Stimulated activated CD8-positive, alpha-beta memory T cell treated with anti-CD3 and anti-CD28 coated beads, Interleukin-15, amount 100 ng/mL, for 4 hours (primary cell): ENCODE measurements at regions not wholly inside any gene's neighbourhood (a gene's known extent, or its start where the extent isn't known, plus 50 kb on each side); places are given as distances from the start of the nearest gene placed in this dataset.
"Not testable (repeated sequence)": the region's sequence is repeated elsewhere in the genome, so short reads cannot be mapped to it uniquely, and the experiment has no call there.

Experiments used
- DNase-seq, 2 donors: peaks; one replicate each; pipeline ENCODE4 v3.0.0-alpha.2; 2020; ENCODE audit warnings: low read depth in 2 of 2

DNA sequence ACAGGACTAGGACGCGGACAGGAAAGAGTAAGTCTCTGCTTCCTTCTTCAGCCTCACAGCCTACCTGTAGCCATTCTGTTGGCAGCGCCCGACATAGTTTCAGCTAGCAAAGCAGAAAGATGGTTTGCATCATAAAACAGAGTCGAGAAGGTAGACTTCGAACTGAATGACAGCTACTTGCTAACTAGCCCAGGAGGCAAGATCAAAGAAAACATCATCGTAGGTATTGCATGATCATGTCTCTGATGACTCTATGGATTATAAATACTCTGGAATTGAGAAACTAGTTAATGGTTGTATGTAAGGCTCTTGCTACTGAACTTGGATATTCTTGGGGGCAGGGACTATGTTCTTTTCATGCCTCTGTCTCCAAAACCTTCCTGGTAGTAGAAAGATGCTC lies 333.1 kb upstream of the KLF3 start:
- no peak for DNase-seq

DNA sequence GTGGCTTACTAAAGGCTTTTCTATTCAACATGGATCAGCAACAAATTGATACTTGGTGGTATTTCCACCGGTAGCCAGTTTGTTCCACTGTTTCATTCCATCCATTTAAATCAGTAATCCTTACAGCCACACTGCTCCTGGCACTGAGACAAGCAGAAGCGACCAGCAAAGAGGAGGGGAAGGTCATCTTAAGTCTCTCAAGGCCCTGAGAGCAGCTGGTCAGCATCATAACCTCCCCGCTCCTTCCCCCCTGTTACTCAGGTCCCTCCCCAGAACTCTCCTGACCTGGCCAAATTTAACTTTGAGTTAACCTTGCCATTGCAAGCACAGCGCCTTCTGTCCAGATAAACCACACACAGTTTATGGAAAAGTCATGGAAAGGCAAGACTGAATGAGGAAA lies 331.3 kb upstream of the KLF3 start:
- no peak for DNase-seq

DNA sequence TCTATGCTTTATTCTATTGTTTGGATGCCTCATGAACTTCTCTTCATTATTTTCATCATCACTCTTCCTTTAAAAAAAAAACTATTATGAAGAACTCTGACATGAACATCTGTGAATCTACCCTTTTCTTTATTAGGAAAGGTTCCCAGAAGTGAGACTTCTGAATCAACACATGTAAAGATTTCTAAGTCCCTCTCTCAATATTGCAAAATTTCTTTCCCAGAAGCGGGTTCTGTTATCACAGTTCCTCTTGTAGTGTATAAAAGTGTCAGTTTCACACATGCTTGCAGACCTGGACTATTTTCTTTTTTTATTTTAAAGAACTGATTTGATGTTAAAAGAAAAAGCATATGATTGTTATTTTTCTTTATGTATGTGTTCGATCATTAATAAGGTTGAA lies 330.8 kb upstream of the KLF3 start:
- DNase-seq = no peak

- DNase-seq = no peak
Measured at GRCh38 chr4:38334791-38335190, 329.2 kb upstream of the KLF3 start.

DNA sequence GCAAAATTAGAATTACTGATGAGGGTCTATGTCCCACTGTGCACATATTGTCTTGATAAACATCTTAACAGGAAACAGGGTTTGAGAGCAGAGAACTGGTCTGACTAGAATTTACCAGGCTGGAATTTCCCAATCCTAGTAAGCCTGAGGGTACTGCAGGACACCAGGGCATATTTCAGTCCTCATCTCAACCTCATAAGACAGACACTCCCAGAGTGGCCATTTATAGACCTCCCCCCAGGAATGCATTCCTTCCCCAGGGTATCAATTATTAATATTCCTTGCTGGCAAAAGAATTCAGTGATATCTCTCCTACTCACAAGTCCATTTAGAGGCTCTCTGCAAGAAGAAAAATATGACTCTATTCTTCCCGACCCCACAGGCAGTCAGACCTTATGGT lies 325.1 kb upstream of the KLF3 start:
- not testable (repeated sequence) for DNase-seq

DNA sequence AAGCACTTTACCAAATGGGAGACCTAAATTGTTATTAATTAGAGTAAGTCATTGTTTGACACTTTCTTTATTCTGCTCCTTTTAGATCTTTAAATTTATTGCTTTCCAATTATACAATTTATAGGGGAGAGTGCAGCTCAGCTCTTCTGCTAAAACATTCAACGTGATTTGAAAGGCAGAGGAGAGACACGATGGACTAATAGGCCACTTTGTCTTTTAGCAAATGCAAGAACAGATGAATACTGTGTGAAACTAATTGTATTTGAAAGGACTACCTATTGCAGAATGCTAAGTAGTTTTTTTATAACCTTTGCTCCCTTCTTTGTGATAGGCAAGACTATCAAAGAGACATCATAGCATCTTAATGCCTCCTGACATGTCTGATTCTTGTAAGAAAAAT lies 320.4 kb upstream of the KLF3 start:
- no peak for DNase-seq

DNA sequence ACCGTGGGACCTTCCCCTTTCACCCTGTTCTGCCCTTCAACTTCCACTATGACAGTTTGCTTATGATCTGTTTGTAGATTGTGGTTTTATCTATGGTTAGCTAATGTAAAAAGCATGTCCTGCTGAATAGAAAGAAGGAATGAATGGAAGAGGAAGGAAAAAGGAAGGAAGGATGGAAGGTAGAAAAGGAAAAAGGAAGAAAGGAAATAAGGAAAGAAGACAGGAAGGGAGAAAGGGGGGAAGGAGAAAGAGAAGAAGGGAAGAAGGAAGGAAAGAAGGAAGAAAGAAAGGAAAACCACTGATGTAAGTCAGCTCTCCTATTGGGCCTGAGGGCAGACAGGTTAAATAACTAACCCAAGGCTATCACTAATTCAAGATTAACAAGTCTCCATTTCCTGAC lies 319.1 kb upstream of the KLF3 start:
- DNase-seq = no peak

DNA sequence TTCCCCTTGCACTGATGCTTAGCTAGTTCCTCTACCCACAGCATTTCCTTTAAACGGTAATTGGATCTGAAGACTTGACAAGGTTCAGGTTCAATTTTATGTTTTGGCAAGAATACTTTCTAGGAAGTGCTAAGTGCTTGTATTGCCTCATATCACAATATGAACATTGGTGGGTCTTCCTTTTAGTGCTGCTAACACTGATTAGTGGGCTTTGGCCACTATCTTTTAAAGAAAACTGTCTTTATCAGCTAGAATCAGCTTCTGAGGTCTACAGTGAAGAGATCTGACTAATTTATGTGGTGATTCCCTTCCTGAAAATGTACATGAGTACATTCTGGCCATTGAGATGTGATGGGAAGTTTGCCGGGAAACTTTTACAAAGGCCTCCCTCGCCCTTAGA lies 316.7 kb upstream of the KLF3 start:
- no peak for DNase-seq

DNA sequence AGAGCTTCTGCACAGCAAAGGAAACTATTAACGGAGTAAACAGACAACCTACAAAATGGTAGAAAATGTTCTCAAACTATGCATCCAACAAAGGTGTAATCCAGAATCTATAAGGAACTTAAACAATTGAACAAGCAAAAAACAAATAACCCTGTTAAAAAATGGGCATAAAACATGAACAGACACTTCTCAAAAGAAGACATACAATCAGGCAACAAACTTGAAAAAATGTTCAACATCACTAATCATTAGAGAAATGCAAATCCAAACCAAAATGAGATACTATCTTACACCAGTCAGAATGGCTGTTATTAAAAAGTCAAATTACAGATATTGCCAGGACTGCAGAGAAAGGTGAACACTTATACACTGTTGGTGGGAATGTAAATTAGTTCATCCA lies 309.6 kb upstream of the KLF3 start:
- DNase-seq = no peak

DNA sequence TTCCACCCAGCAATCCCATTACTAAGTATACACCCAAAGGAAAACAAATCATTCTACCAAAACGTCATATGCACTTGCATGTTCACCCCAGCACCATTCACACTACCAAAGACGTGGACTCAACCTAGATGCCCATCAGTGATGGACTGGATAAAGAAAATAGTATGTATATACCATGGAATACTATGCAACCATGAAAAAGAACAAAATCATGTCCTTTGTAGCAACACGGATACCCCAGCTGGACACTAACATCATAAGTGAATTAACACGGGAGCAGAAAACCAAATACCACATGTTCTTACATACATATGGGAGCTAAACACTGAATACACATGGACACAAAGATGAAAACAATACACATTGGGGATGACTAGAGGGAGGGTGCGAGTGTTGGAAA lies 309.1 kb upstream of the KLF3 start:
- no peak for DNase-seq

DNA sequence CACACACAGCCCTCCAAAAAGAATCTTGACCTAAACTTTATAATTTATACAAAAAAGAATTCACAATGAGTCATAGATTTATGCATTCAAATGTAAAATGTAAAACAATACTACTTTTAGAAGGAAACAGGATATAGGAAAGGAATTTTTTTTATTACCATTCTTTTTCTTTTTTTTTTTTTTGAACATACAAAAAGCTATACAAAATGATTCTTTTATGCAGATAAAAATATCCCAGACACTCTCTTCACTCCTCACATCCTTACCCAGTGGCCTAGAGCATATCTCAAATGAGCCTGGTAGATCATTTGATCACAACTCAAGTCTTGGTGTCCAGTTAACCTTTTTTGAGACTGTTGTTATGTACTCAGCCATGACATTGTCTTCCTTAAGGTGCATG lies 307.3 kb upstream of the KLF3 start:
- DNase-seq = no peak

DNA sequence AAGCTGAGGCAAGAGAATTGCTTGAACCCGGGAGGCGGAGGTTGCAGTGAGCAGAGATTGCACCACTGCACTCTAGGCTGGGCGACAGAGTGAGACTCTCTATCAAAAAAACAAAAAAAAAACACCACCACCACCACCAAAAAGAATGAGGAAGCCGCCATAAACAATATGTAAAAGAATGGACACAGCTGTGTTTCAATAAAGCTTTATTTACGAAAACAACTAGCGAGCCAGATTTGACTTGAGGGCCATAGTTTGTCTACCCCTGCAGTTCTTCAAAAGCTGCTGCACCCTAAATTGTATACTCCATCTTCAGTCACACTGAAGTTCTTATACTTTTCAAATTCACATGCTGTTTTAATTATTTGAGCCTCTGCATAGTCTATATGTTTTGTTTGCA lies 306.5 kb upstream of the KLF3 start:
- DNase-seq = no peak

DNA sequence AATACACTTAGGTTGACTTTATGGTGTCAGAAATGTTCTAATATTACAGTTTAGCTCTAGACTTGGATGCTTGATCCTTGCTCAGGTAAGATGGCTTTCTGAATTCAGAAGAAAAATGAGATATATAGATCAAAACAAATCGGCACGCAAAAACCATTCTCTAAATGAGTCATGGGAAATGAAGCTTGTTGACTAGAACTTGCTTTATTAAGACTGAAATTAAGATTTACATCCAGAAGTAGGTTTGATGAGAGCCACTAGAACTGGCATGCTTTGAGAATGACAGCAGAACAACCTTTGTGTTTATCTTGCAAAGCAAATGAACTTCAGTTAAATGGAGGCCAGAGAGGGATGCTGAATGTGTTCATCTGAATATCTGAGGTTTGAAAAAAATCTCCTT lies 304.9 kb upstream of the KLF3 start:
- DNase-seq = no peak

DNA sequence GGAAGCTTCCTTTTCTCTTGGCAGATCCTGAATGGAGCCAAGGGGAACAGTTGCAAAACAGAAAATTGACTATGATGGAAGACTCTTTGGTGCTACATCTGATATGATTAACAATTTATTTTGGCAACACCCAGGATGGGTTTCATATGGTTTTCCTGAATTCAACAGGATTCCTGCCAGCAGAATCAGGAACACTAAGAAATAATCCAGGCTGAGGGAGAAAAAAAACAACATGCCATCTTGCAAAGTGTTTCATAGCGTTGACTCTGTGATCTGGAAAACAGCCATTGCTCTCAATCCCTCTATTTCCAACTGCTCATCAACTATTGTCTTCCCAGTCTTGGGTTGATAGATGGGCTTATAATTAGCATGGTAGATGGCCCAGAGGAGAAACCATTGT lies 303.8 kb upstream of the KLF3 start:
- DNase-seq = no peak

DNA sequence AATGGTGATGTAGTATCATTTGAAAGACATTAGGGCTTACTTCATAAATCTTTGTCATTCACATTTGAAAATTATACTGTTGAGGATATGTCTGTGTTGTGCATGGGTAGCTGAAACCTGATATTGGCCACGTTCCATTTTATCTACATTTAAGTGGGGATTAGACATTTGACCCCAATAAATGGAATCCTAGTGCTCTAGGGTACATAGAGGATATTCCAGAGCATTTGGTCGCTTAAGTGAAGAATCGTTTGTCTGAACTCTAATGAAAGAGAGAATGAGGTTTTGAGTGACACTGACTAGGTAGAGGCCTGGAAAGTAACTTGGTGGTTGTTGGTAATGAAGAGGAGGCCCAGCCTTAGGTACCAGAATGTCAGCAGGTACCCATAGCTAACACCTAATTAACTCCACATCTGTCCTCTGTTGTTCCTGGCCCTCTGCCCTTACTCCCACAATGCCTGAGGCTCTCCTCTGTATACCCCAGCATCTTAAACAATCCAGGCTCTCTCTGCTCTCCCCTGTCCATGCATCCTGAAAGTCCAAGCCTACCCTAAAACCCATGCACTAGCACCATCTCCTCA lies 299.5 kb upstream of the KLF3 start:
- no peak for DNase-seq

DNA sequence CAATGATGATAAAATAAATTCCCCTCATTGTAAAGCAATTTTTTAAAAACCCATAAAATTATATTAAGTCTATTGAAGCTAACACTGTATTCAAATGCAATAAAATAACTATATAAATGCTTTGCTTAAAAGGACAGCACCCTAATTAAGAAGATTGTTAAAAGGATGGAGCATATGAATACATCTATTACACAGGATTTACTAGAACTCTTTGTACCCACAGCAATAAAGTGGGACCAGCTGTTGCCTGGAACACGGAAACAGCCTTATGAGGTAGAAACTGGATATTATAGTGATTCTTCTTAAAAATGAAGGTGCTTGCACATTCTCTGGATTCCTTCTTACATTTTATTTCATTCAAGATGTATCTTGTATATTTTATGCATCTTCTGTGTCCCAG lies 298.7 kb upstream of the KLF3 start:
- no peak for DNase-seq

- no peak for DNase-seq
Measured at GRCh38 chr4:38365748-38366310, 298.2 kb upstream of the KLF3 start.

GRCh38 chr4:38366456-38366855 lies 297.5 kb upstream of the KLF3 start:
- no peak for DNase-seq

DNA sequence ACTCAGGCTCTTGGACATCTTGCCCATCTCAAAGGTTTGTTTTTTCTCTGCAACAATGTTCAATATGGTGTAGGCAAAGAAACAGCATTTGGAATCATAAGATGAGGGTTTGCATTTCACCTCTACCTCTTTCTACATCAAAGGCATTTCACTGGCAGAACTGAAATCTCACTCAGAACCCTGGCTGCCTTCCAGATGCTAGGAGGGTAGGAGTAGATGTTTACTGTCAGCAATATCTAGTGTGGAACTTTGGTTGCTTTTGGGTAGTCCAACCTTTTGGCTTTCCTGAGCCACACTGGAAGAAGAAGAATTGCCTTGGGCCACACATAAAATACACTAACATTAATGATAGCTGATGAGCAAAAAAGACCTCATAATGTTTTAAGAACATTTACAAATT lies 297.0 kb upstream of the KLF3 start:
- no peak for DNase-seq

DNA sequence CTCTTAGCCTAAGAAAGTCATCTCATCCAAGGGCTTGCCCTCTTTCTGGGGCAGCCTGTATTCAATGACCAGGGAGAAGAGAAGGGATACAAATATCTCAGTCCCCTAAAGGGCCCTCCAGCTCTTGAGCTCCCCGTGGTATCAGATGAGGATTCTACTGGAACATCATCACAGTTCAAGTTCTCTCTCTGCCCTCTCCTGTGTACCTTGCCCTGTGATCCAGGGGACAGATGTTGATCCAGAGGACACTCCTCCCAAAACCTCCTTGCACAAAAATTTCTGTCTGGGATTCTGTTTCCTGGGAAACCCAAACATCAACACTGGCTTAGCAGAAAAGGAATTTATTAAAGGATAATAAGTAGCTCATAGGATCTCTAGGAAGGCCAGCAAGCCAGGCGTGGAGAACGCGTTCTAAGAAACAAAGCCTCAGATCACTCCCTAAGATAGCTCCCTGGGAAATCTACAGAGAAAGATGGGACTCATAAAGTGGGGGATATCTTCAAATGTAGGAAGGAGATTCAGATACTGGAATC lies 296.3 kb upstream of the KLF3 start:
- no peak for DNase-seq

DNA sequence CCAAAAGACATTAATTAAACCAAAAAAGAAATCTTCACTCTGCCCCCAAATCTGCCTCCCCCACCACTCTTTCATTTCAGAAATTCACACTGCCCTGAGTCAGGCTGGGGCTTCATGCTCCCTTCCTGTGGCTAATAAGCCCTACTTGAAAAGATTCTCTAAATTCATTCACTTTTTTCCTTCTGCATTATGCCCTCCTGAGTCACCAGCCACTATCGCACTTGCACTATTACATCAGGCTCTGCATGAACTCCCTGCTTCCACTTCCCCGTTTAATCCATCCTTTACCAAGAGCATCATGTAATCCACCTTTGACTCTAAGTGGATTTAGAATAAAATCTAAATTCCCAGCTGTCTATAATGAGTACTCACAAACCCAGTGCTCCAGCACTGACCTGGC lies 295.4 kb upstream of the KLF3 start:
- no peak for DNase-seq

GRCh38 chr4:38371391-38371851 lies 292.6 kb upstream of the KLF3 start:
- DNase-seq = no peak

DNA sequence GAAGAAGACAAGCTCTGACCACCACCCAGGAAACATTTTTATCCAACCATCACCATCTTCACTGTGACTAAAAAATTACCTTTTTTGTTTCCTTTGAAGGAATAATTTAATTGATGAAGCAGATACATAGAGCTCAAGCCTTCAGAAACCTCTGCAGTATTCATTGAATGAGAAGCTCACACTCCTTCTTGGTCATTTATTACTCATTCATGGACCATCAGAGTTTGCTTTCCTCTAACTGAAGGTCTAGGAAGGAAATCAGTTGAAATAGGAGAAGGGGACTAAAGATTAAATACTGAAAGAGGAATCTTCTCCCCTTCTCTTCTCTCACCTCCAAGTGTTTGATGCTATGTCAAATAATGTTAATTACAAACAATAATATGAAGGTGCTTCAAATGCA lies 290.6 kb upstream of the KLF3 start:
- DNase-seq = no peak

GRCh38 chr4:38377195-38377594 lies 286.8 kb upstream of the KLF3 start:
- DNase-seq = no peak
